WTC11 (cell line): ENCODE measurements at regions not wholly inside any gene's neighbourhood (a gene's known extent, or its start where the extent isn't known, plus 50 kb on each side); places are given as distances from the start of the nearest gene placed in this dataset.

ENCODE experiments used
- ATAC-seq: fragments of 200-7000 bp; cut with Tn5 transposase; 2 replicates; pipeline ENCODE4 v1.10.0; 2021; ENCODE audit warnings: mild to moderate bottlenecking, moderate library complexity
- CTCF ChIA-PET: fragments of 300-600 bp; sonication (Branson Sonifier 250); formaldehyde crosslinking; loops from one replicate; lab custom pipeline; 2021; ENCODE audit warnings: antibody characterized with exemption; lab: Charles Lee
- POLR2A ChIA-PET: fragments of 350-600 bp; sonication (Branson Sonifier 250); formaldehyde crosslinking; loops from one replicate; lab custom pipeline; 2021; ENCODE audit warnings: antibody characterized with exemption; lab: Charles Lee
- DNase-seq: peaks from one replicate; pipeline ENCODE4 v3.0.0; 2021; ENCODE audit warnings: low spot score
- H3K27ac Mint-ChIP-seq: 2 replicates; pipeline ENCODE4 v1.8.0; 2021; ENCODE audit warnings: mixed read lengths
- H3K27me3 Mint-ChIP-seq: 2 replicates; pipeline ENCODE4 v1.8.0; 2021; ENCODE audit warnings: low read depth, mild to moderate bottlenecking, moderate library complexity, mixed read lengths
- H3K36me3 Mint-ChIP-seq: 2 replicates; pipeline ENCODE4 v1.8.0; 2021; ENCODE audit warnings: mixed read lengths
- H3K4me1 Mint-ChIP-seq: 2 replicates; pipeline ENCODE4 v1.8.0; 2022; ENCODE audit warnings: mixed read lengths
- H3K4me3 Mint-ChIP-seq: 2 replicates; pipeline ENCODE4 v1.8.0; 2021; ENCODE audit warnings: mild to moderate bottlenecking, moderate library complexity, mixed read lengths
- H3K9me3 Mint-ChIP-seq: 2 replicates; pipeline ENCODE4 v1.8.0; 2021; ENCODE audit warnings: mixed read lengths
- EMX1 ChIP-seq: fragments of 250-450 bp; sonication (Bioruptor Pico); IDR thresholded peaks from 2 replicates; pipeline ENCODE4 v1.8.0; 2021; ENCODE audit warnings: mild to moderate bottlenecking
- ETV6 ChIP-seq: sonication (generic); formaldehyde crosslinking; IDR thresholded peaks from 2 replicates; pipeline ENCODE4 v1.8.1; 2022; ENCODE audit warnings: mild to moderate bottlenecking, missing genetic modification reagents
- FOXP1 ChIP-seq: sonication (generic); formaldehyde crosslinking; IDR thresholded peaks from 2 replicates; pipeline ENCODE4 v1.8.0; 2022; ENCODE audit warnings: missing genetic modification reagents, mild to moderate bottlenecking, moderate library complexity, borderline replicate concordance
- NFATC4 ChIP-seq: fragments of 250-450 bp; sonication (Bioruptor Pico); IDR thresholded peaks from 2 replicates; pipeline ENCODE4 v1.9.0; 2021; ENCODE audit warnings: mild to moderate bottlenecking
- NR1H2 ChIP-seq: sonication (generic); formaldehyde crosslinking; IDR thresholded peaks from 2 replicates; pipeline ENCODE4 v1.9.0; 2021; ENCODE audit warnings: mild to moderate bottlenecking, moderate library complexity, missing genetic modification reagents
- NR2C2 ChIP-seq: sonication (generic); formaldehyde crosslinking; IDR thresholded peaks from 2 replicates; pipeline ENCODE4 v1.8.0; 2022; ENCODE audit warnings: mild to moderate bottlenecking, missing genetic modification reagents
- PRRX2 ChIP-seq: fragments of 250-450 bp; sonication (Bioruptor Pico); IDR thresholded peaks from 2 replicates; pipeline ENCODE4 v1.8.0; 2021; ENCODE audit warnings: mild to moderate bottlenecking
- RORB ChIP-seq: fragments of 250-450 bp; sonication (Bioruptor Pico); IDR thresholded peaks from 2 replicates; pipeline ENCODE4 v1.9.0; 2021; ENCODE audit warnings: mild to moderate bottlenecking
- SMAD3 ChIP-seq: sonication (generic); formaldehyde crosslinking; IDR thresholded peaks from 2 replicates; pipeline ENCODE4 v1.8.0; 2022; ENCODE audit warnings: missing genetic modification reagents, mild to moderate bottlenecking, borderline replicate concordance
- SMAD4 ChIP-seq: sonication (generic); formaldehyde crosslinking; IDR thresholded peaks from 2 replicates; pipeline ENCODE4 v1.8.0; 2022; ENCODE audit warnings: mild to moderate bottlenecking, missing genetic modification reagents
- TEAD1 ChIP-seq: sonication (generic); formaldehyde crosslinking; IDR thresholded peaks from 2 replicates; pipeline ENCODE4 v1.8.0; 2022; ENCODE audit warnings: mild to moderate bottlenecking, missing genetic modification reagents
- ZBTB21 ChIP-seq: sonication (generic); formaldehyde crosslinking; IDR thresholded peaks from 2 replicates; pipeline ENCODE4 v1.8.1; 2023; ENCODE audit warnings: mild to moderate bottlenecking, missing genetic modification reagents, borderline replicate concordance
- ZNF121 ChIP-seq: sonication (generic); formaldehyde crosslinking; IDR thresholded peaks from 2 replicates; pipeline ENCODE4 v1.8.0; 2023; ENCODE audit warnings: missing genetic modification reagents
- ZNF263 ChIP-seq: sonication (generic); formaldehyde crosslinking; IDR thresholded peaks from 2 replicates; pipeline ENCODE4 v1.8.1; 2022; ENCODE audit warnings: low read depth, mild to moderate bottlenecking, moderate library complexity, missing genetic modification reagents
- ZNF423 ChIP-seq: fragments of 250-450 bp; sonication (Bioruptor Pico); IDR thresholded peaks from 2 replicates; pipeline ENCODE4 v2.1.2; 2022; ENCODE audit warnings: mild to moderate bottlenecking, moderate library complexity
- TF ChIP-seq, protein P1 (sequence below): sonication (generic); formaldehyde crosslinking; IDR thresholded peaks from 2 replicates; pipeline ENCODE4 v1.8.0; 2022; ENCODE audit warnings: mild to moderate bottlenecking, missing genetic modification reagents
- TF ChIP-seq, protein P2 (sequence below): sonication (generic); formaldehyde crosslinking; IDR thresholded peaks from 2 replicates; pipeline ENCODE4 v1.8.0; 2023; ENCODE audit warnings: missing genetic modification reagents
- TF ChIP-seq, protein P3 (sequence below): fragments of 200-600 bp; IDR thresholded peaks from 2 replicates; pipeline ENCODE4 v1.8.0; 2022; ENCODE audit warnings: antibody characterized with exemption
- TF ChIP-seq, protein P4 (sequence below): sonication (generic); formaldehyde crosslinking; IDR thresholded peaks from 2 replicates; pipeline ENCODE4 v1.8.1; 2023; ENCODE audit warnings: mild to moderate bottlenecking, missing genetic modification reagents, moderate library complexity
- TF ChIP-seq, protein P5 (sequence below): fragments of 250-450 bp; sonication (Bioruptor Pico); IDR thresholded peaks from 2 replicates; pipeline ENCODE4 v1.9.0; 2021; ENCODE audit warnings: moderate library complexity, mild to moderate bottlenecking, inconsistent platforms, borderline replicate concordance
- TF ChIP-seq, protein P6 (sequence below): fragments of 250-450 bp; sonication (Bioruptor Pico); conservative IDR thresholded peaks from 2 replicates; pipeline ENCODE4 v1.9.0; 2021; ENCODE audit warnings: mild to moderate bottlenecking
- TF ChIP-seq, protein P7 (sequence below): sonication (generic); formaldehyde crosslinking; IDR thresholded peaks from 2 replicates; pipeline ENCODE4 v1.8.0; 2023; ENCODE audit warnings: mild to moderate bottlenecking, missing genetic modification reagents
- TF ChIP-seq, protein P8 (sequence below): sonication (generic); formaldehyde crosslinking; conservative IDR thresholded peaks from 2 replicates; pipeline ENCODE4 v1.8.1; 2023; ENCODE audit warnings: mild to moderate bottlenecking, low read depth, missing genetic modification reagents, moderate library complexity

DNA sequence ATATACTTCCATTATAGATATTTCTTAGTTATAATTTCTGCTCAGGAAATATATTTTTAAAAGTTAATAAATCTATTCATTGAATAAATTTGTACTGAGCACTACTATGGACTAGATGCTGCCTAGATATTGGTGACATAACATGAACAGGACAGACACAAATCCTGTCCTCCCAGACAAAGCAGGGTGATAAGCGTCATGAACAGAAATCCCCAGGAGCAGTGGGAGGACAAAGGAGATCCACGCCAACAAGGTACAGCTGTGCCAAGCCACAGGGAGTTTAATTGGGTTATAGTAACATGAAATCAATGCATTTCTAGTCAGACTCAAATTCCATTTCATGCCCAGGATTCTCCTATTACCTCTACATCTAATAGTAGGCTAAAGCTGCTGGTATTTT is 171.8 kb upstream of the CPNE8 start:
- Mint-ChIP-seq H3K36me3 (no peaks in the 10 kb centered on the region), H3K27me3 (no peaks in the 10 kb centered on the region), H3K9me3 (no peaks in the 10 kb centered on the region), H3K27ac (no peak overlapping the region), H3K4me1 (no peaks in the 10 kb centered on the region), H3K4me3 (no peak overlapping the region)
- no peak for DNase-seq
- ChIA-PET CTCF (interaction anchor here (1.2 kb wide), 1 partner anchor 156 kb away, joined by 7 read pairs; no protein-coding TSS in a partner anchor), POLR2A (no interaction called here)
- TF ChIP-seq ZBTB21 (CRISPR knock-in tag) (no peak), NFATC4 (no peak), NR2C2 (CRISPR knock-in tag) (no peak), ZNF121 (CRISPR knock-in tag) (no peak), ZNF263 (CRISPR knock-in tag) (no peak), EMX1 (no peak), FOXP1 (CRISPR knock-in tag) (no peak), TEAD1 (no peak), SMAD4 (no peak)
- TF ChIP-seq, protein P1, sequence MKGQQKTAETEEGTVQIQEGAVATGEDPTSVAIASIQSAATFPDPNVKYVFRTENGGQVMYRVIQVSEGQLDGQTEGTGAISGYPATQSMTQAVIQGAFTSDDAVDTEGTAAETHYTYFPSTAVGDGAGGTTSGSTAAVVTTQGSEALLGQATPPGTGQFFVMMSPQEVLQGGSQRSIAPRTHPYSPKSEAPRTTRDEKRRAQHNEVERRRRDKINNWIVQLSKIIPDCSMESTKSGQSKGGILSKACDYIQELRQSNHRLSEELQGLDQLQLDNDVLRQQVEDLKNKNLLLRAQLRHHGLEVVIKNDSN (CRISPR knock-in tag) = no peak
- TF ChIP-seq, protein P2, sequence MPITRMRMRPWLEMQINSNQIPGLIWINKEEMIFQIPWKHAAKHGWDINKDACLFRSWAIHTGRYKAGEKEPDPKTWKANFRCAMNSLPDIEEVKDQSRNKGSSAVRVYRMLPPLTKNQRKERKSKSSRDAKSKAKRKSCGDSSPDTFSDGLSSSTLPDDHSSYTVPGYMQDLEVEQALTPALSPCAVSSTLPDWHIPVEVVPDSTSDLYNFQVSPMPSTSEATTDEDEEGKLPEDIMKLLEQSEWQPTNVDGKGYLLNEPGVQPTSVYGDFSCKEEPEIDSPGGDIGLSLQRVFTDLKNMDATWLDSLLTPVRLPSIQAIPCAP = no peak
- TF ChIP-seq, protein P3, sequence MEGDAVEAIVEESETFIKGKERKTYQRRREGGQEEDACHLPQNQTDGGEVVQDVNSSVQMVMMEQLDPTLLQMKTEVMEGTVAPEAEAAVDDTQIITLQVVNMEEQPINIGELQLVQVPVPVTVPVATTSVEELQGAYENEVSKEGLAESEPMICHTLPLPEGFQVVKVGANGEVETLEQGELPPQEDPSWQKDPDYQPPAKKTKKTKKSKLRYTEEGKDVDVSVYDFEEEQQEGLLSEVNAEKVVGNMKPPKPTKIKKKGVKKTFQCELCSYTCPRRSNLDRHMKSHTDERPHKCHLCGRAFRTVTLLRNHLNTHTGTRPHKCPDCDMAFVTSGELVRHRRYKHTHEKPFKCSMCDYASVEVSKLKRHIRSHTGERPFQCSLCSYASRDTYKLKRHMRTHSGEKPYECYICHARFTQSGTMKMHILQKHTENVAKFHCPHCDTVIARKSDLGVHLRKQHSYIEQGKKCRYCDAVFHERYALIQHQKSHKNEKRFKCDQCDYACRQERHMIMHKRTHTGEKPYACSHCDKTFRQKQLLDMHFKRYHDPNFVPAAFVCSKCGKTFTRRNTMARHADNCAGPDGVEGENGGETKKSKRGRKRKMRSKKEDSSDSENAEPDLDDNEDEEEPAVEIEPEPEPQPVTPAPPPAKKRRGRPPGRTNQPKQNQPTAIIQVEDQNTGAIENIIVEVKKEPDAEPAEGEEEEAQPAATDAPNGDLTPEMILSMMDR = no peak
- TF ChIP-seq, protein P4, sequence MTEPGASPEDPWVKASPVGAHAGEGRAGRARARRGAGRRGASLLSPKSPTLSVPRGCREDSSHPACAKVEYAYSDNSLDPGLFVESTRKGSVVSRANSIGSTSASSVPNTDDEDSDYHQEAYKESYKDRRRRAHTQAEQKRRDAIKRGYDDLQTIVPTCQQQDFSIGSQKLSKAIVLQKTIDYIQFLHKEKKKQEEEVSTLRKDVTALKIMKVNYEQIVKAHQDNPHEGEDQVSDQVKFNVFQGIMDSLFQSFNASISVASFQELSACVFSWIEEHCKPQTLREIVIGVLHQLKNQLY (CRISPR knock-in tag) = no peak
- TF ChIP-seq, protein P5, sequence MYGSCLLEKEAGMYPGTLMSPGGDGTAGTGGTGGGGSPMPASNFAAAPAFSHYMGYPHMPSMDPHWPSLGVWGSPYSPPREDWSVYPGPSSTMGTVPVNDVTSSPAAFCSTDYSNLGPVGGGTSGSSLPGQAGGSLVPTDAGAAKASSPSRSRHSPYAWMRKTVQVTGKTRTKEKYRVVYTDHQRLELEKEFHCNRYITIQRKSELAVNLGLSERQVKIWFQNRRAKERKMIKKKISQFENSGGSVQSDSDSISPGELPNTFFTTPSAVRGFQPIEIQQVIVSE = no peak
- TF ChIP-seq, all 79 proteins: peak for 0
- ATAC-seq = no peak

DNA sequence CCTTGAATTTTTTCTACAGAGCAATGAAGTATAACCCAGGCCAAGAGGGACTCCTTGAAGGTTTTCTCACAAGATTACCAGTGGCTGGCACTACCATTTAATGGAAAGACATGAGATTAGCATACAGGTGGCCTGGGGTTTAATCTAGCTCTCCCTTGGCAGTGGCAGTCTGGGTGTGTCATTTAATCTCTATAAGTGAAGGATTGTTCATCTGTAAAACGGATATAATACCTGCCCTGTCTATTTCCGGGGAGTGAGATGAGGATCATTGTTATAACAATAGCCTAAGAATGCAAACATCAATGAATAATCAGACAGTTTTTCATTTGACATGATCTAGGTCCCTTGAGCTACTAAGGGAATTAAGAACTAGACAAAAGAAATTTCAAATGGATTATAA is 168.7 kb upstream of the CPNE8 start:
- Mint-ChIP-seq H3K36me3 (no peaks in the 10 kb centered on the region), H3K27me3 (no peaks in the 10 kb centered on the region), H3K27ac (no peak overlapping the region), H3K4me3 (no peak overlapping the region), H3K4me1 (no peaks in the 10 kb centered on the region), H3K9me3 (no peaks in the 10 kb centered on the region)
- ATAC-seq (no peak), DNase-seq (no peak)
- POLR2A ChIA-PET = no interaction called here
- CTCF ChIA-PET = interaction anchor here (1.0 kb wide), 1 partner anchor 153 kb away, joined by 4 read pairs; no protein-coding TSS in a partner anchor
- TF ChIP-seq RORB (CRISPR knock-in tag) (no peak), ZBTB21 (CRISPR knock-in tag) (no peak), ETV6 (no peak), NR1H2 (no peak), SMAD3 (CRISPR knock-in tag) (no peak), PRRX2 (CRISPR knock-in tag) (no peak), ZNF423 (no peak)
- TF ChIP-seq, protein P6, sequence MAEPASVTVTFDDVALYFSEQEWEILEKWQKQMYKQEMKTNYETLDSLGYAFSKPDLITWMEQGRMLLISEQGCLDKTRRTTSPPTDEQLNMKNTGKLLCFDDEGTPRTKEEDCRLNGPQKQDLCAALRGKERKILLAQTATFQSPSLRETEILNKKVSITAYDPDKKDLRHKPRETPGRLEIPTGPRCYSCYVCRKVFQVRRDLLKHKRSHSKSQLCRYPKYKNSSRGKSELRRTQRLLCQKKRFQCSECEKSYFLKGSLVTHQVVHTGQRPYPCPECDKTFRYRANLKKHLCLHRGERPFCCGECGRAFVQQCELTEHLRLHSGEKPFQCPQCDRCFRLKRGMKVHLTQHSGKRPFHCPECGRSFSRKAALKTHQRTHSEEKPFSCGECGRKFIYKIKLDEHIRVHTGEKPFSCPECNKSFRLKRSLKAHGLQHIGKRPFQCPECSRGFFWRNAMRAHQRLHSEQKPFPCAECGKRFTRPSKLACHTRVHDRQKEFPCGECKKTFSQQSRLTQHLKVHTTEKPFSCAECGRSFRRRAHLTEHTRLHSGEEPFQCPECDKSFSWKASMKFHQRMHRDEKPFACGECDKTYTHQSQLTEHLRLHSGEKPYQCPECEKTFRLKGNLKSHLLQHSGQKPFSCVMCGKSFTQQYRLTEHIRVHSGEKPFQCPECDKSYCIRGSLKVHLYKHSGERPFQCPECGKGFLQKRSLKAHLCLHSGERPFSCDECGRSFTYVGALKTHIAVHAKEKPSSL = no peak
- TF ChIP-seq, protein P7, sequence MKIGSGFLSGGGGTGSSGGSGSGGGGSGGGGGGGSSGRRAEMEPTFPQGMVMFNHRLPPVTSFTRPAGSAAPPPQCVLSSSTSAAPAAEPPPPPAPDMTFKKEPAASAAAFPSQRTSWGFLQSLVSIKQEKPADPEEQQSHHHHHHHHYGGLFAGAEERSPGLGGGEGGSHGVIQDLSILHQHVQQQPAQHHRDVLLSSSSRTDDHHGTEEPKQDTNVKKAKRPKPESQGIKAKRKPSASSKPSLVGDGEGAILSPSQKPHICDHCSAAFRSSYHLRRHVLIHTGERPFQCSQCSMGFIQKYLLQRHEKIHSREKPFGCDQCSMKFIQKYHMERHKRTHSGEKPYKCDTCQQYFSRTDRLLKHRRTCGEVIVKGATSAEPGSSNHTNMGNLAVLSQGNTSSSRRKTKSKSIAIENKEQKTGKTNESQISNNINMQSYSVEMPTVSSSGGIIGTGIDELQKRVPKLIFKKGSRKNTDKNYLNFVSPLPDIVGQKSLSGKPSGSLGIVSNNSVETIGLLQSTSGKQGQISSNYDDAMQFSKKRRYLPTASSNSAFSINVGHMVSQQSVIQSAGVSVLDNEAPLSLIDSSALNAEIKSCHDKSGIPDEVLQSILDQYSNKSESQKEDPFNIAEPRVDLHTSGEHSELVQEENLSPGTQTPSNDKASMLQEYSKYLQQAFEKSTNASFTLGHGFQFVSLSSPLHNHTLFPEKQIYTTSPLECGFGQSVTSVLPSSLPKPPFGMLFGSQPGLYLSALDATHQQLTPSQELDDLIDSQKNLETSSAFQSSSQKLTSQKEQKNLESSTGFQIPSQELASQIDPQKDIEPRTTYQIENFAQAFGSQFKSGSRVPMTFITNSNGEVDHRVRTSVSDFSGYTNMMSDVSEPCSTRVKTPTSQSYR (CRISPR knock-in tag) = no peak
- TF ChIP-seq, protein P8, sequence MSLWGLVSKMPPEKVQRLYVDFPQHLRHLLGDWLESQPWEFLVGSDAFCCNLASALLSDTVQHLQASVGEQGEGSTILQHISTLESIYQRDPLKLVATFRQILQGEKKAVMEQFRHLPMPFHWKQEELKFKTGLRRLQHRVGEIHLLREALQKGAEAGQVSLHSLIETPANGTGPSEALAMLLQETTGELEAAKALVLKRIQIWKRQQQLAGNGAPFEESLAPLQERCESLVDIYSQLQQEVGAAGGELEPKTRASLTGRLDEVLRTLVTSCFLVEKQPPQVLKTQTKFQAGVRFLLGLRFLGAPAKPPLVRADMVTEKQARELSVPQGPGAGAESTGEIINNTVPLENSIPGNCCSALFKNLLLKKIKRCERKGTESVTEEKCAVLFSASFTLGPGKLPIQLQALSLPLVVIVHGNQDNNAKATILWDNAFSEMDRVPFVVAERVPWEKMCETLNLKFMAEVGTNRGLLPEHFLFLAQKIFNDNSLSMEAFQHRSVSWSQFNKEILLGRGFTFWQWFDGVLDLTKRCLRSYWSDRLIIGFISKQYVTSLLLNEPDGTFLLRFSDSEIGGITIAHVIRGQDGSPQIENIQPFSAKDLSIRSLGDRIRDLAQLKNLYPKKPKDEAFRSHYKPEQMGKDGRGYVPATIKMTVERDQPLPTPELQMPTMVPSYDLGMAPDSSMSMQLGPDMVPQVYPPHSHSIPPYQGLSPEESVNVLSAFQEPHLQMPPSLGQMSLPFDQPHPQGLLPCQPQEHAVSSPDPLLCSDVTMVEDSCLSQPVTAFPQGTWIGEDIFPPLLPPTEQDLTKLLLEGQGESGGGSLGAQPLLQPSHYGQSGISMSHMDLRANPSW (CRISPR knock-in tag) = no peak
